ENCODE measurements at regions not wholly inside any gene's neighbourhood (a gene's known extent, or its start where the extent isn't known, plus 50 kb on each side); places are given as distances from the start of the nearest gene placed in this dataset.

DNA sequence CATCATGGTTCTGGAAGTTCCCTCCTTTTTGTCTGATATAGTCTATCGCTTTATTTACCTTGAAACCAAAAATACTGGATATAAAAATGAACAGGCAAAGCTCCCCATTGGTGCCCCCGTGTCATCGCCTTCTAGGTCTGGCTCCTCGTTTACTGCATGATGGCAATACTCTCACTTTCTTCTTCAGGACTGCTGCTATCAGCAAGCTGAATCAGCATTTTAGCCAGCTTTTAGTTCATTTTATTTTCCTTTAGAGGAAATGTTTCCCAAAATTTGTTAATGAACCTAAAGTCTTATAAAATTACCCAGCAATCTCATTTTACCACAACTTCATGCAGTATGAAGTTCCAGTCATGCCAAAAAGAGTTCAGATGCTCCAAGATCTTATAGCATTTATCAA, 80.5 kb downstream of the ZIC3 start:
- no peaks in the 10 kb centered on the region for H3K36me3 Mint-ChIP-seq (ENCODE audit: low read depth)
- no peaks in the 10 kb centered on the region for H3K9me3 Mint-ChIP-seq
- H3K4me1 Mint-ChIP-seq (ENCODE audit: low read depth), result no peaks in the 10 kb centered on the region
- H3K27ac Mint-ChIP-seq, result no peak overlapping the region
- H3K27me3 Mint-ChIP-seq (ENCODE audit: low read depth), result no peaks in the 10 kb centered on the region
- H3K4me3 Mint-ChIP-seq (ENCODE audit: low read depth), result no peak overlapping the region
- no peak for DNase-seq (ENCODE audit: low spot score)
- intact Hi-C loops (cut with micrococcal nuclease), result no loop called here

DNA sequence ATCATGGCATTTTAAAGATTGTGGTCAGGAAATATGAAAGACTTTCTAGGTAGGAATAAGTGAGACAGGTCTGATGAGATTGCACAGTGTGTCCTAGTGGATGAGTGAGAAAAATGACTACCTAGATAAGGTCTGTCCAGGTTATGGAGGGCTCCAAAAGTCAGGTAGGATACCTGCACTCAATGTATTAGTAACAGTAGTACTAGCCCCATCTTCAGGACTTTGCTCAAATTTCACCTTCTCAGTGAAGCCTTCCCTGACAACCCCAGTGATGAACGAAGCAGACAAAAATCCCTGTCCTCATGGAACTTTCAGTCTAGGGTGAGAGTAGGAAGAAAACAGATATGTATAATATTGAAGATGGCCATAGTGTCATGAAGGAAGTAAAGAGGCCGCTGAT, 85.7 kb downstream of the ZIC3 start:
- intact Hi-C loops (cut with micrococcal nuclease), result no loop called here
- Mint-ChIP-seq H3K27me3 (ENCODE audit: low read depth) (no peaks in the 10 kb centered on the region), H3K4me1 (ENCODE audit: low read depth) (no peaks in the 10 kb centered on the region), H3K36me3 (ENCODE audit: low read depth) (no peaks in the 10 kb centered on the region), H3K27ac (no peak overlapping the region), H3K9me3 (no peaks in the 10 kb centered on the region), H3K4me3 (ENCODE audit: low read depth) (no peak overlapping the region)
- DNase-seq (ENCODE audit: low spot score), result no peak

- H3K27me3 Mint-ChIP-seq (ENCODE audit: low read depth), result no peaks in the 10 kb centered on the region
- H3K9me3 Mint-ChIP-seq, result no peaks in the 10 kb centered on the region
- intact Hi-C loops (cut with micrococcal nuclease), result no loop called here
- H3K4me3 Mint-ChIP-seq (ENCODE audit: low read depth), result no peak overlapping the region
- no peak for DNase-seq (ENCODE audit: low spot score)
- H3K36me3 Mint-ChIP-seq (ENCODE audit: low read depth), result no peaks in the 10 kb centered on the region
- H3K27ac Mint-ChIP-seq, result no peak overlapping the region
- H3K4me1 Mint-ChIP-seq (ENCODE audit: low read depth), result no peaks in the 10 kb centered on the region
Observed at GRCh38 chrX:137652086-137652485, 86.2 kb downstream of the ZIC3 start.

GRCh38 chrX:137654481-137654880, 88.6 kb downstream of the ZIC3 start:
- no peaks in the 10 kb centered on the region for H3K9me3 Mint-ChIP-seq
- H3K4me1 Mint-ChIP-seq (ENCODE audit: low read depth), result no peaks in the 10 kb centered on the region
- intact Hi-C loops (cut with micrococcal nuclease), result no loop called here

GRCh38 chrX:137667776-137668175, 101.8 kb downstream of the ZIC3 start:
- Mint-ChIP-seq H3K27me3 (ENCODE audit: low read depth) (no peaks in the 10 kb centered on the region), H3K9me3 (no peaks in the 10 kb centered on the region)
- no peak for DNase-seq (ENCODE audit: low spot score)

More at GRCh38 chrX:137654481-137654880, 88.6 kb downstream of the ZIC3 start:
- DNase-seq (ENCODE audit: low spot score), result no peak
- no peaks in the 10 kb centered on the region for H3K36me3 Mint-ChIP-seq (ENCODE audit: low read depth)
- no peak overlapping the region for H3K27ac Mint-ChIP-seq
- no peaks in the 10 kb centered on the region for H3K27me3 Mint-ChIP-seq (ENCODE audit: low read depth)
- no peak overlapping the region for H3K4me3 Mint-ChIP-seq (ENCODE audit: low read depth)

DNA sequence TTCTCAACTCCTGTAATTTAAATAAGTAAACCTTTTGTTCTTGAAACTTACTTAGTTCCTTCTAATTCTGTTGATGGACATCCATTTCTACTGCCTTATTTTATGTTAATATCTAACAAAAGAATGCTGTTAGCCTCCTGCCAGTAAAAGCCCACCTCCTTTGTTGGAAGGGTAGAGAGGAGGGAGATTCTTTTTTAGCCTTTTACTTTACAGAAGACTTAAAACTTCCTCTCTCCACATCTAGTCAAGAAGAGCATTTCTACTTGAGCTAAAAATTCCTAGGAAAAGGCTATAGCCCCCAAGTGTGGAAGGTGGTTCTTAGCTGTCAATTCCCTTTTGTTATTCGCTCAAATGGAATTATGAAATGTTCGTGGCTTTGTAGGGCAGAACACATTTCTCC, 118.7 kb downstream of the ZIC3 start:
- Mint-ChIP-seq H3K27me3 (ENCODE audit: low read depth) (no peaks in the 10 kb centered on the region), H3K4me3 (ENCODE audit: low read depth) (no peak overlapping the region), H3K36me3 (ENCODE audit: low read depth) (no peaks in the 10 kb centered on the region), H3K9me3 (no peaks in the 10 kb centered on the region), H3K27ac (no peak overlapping the region), H3K4me1 (ENCODE audit: low read depth) (no peaks in the 10 kb centered on the region)
- intact Hi-C loops (cut with micrococcal nuclease), result no loop called here
- DNase-seq (ENCODE audit: low spot score), result no peak

More at GRCh38 chrX:137667776-137668175, 101.8 kb downstream of the ZIC3 start:
- Mint-ChIP-seq H3K27ac (no peak overlapping the region), H3K4me1 (ENCODE audit: low read depth) (no peaks in the 10 kb centered on the region), H3K36me3 (ENCODE audit: low read depth) (no peaks in the 10 kb centered on the region), H3K4me3 (ENCODE audit: low read depth) (no peak overlapping the region)
- intact Hi-C loops (cut with micrococcal nuclease), result no loop called here

DNA sequence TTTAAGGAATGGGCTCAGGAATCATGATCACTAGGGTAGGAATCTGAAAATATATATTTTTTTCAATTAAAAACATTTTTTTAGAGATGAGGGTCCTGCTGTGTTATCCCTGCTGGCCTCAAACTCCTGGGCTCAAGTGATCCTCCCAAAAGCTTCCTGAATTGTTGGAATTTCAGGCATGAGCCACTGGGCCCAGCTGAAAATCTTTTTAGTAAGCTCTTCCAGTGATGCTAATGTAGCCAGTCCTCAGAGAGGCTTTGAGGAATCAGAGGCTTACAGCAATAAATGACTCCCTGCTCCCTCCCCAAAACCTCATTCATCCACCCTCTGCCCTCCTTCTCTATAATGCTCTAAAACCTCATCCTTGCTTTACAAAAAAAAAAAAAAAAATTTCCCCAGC, 129.5 kb downstream of the ZIC3 start:
- Mint-ChIP-seq H3K27ac (no peak overlapping the region), H3K9me3 (no peaks in the 10 kb centered on the region), H3K36me3 (ENCODE audit: low read depth) (no peaks in the 10 kb centered on the region), H3K4me3 (ENCODE audit: low read depth) (no peak overlapping the region), H3K4me1 (ENCODE audit: low read depth) (no peaks in the 10 kb centered on the region), H3K27me3 (ENCODE audit: low read depth) (no peaks in the 10 kb centered on the region)
- DNase-seq (ENCODE audit: low spot score), result no peak
- intact Hi-C loops (cut with micrococcal nuclease), result no loop called here

DNA sequence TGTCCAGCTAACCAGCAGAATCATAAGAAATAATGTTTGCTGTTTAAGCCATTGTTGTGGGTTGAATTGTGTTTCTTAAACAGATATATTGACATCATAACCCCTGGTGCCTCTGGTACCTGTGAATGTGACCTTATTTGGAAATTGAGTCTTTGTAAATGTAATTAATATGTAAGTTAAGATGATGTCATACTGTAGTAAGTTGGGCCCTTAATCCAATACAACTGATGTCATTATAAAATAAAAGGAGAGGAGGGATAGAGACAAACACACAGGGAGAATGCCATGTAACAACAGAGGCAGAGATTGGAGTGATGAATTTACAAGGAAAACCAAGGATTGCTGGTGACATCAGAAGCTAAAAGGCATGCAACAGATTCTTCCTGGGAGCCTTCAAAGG, 141.4 kb downstream of the ZIC3 start:
- no peak overlapping the region for H3K4me3 Mint-ChIP-seq (ENCODE audit: low read depth)
- DNase-seq (ENCODE audit: low spot score), result no peak
- no peaks in the 10 kb centered on the region for H3K36me3 Mint-ChIP-seq (ENCODE audit: low read depth)
- no peaks in the 10 kb centered on the region for H3K27me3 Mint-ChIP-seq (ENCODE audit: low read depth)
- H3K27ac Mint-ChIP-seq, result no peak overlapping the region
- no peaks in the 10 kb centered on the region for H3K4me1 Mint-ChIP-seq (ENCODE audit: low read depth)
- intact Hi-C loops (cut with micrococcal nuclease), result no loop called here
- no peaks in the 10 kb centered on the region for H3K9me3 Mint-ChIP-seq

DNA sequence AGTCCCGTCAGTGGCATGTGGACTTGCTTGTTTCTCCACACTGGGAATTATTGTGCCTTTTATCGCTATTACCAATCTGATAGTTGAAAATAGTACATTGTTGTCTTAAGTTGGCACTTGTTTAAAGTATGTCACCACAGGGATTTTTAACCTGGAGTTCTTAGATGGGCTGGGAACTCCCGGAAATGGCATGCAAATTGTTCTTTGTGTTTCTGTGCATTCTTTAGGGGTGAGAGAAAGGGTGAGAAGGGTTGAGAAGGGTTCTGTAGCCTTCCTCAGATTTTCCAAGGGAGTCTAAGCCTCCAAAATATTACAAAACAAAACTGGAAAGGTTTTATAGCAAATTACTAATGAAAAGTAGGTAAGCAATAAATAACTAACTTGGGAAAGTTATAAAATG, 176.9 kb downstream of the ZIC3 start:
- no peak overlapping the region for H3K27ac Mint-ChIP-seq
- intact Hi-C loops (cut with micrococcal nuclease), result no loop called here
- H3K4me3 Mint-ChIP-seq (ENCODE audit: low read depth), result no peak overlapping the region

DNA sequence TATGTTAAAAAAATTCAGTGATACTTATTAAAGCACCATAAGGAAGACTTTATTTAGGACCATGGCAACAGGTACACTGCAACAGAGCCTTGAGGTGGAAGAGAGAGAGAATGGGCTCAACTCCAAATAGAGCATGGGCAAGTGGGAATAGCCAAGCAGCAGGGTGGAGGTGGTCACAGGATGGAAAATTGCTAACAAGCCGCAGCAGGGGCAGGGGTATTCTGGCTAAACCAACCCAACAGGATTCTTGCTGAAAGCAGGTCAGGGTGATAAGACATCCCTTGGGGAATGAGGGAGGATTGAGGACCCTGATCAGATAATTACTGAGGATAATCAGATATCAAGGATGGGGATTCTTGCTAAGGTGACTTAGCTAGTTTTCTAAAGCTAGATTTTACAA, 177.5 kb downstream of the ZIC3 start:
- no peak for DNase-seq (ENCODE audit: low spot score)
- no peaks in the 10 kb centered on the region for H3K27me3 Mint-ChIP-seq (ENCODE audit: low read depth)
- no peaks in the 10 kb centered on the region for H3K4me1 Mint-ChIP-seq (ENCODE audit: low read depth)
- H3K27ac Mint-ChIP-seq, result no peak overlapping the region
- no peak overlapping the region for H3K4me3 Mint-ChIP-seq (ENCODE audit: low read depth)
- H3K9me3 Mint-ChIP-seq, result no peaks in the 10 kb centered on the region
- intact Hi-C loops (cut with micrococcal nuclease), result no loop called here
- H3K36me3 Mint-ChIP-seq (ENCODE audit: low read depth), result no peaks in the 10 kb centered on the region

More for the DNA sequence above, 176.9 kb downstream of the ZIC3 start:
- no peak for DNase-seq (ENCODE audit: low spot score)
- no peaks in the 10 kb centered on the region for H3K9me3 Mint-ChIP-seq
- no peaks in the 10 kb centered on the region for H3K36me3 Mint-ChIP-seq (ENCODE audit: low read depth)
- H3K27me3 Mint-ChIP-seq (ENCODE audit: low read depth), result no peaks in the 10 kb centered on the region
- H3K4me1 Mint-ChIP-seq (ENCODE audit: low read depth), result no peaks in the 10 kb centered on the region

GRCh38 chrX:137746289-137746688, 180.4 kb downstream of the ZIC3 start:
- Mint-ChIP-seq H3K27ac (no peak overlapping the region), H3K36me3 (ENCODE audit: low read depth) (no peaks in the 10 kb centered on the region), H3K4me3 (ENCODE audit: low read depth) (no peak overlapping the region), H3K9me3 (no peaks in the 10 kb centered on the region), H3K27me3 (ENCODE audit: low read depth) (no peaks in the 10 kb centered on the region), H3K4me1 (ENCODE audit: low read depth) (no peaks in the 10 kb centered on the region)
- intact Hi-C loops (cut with micrococcal nuclease), result no loop called here
- no peak for DNase-seq (ENCODE audit: low spot score)

DNA sequence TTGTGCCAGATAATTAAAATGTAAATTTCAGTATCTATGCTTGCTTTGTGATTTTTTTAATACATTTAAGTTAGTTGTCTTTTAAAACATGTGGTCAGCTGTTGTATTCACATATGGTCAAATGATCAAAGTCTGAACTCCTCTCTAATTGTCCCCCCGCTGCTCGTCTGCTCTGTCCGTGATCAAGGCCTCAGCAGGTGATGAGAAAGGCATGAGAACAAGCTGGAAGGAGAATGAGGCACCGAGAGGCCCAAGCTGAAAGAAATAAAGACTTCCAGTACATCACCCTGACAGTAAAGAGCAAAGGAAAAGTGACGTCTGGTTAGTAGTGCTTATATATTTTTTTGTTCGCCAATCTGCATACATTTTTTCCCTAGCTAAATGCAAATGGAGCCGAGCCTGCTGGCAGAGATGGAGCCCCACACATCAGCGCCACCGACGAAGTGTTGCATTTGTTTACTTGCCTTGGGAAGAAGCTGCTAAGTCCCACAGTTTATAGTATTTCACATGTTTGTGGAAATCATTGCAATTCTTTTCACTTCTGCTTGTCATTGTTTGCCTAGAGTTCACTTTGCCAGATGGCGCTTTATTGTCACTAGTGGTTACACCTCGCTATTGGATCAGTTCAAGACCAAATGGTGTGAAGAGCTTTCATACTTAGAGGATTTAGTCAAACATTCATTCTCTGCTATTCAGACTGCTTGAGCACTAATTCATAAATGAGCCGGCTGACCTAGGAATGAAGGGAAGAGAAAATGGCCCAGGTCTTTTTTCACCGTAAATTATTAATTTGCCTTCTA, 181.5 kb downstream of the ZIC3 start:
- Mint-ChIP-seq H3K36me3 (ENCODE audit: low read depth) (no peaks in the 10 kb centered on the region), H3K27ac (no peak overlapping the region), H3K27me3 (ENCODE audit: low read depth) (no peaks in the 10 kb centered on the region), H3K9me3 (no peaks in the 10 kb centered on the region), H3K4me1 (ENCODE audit: low read depth) (no peaks in the 10 kb centered on the region), H3K4me3 (ENCODE audit: low read depth) (no peak overlapping the region)
- DNase-seq (ENCODE audit: low spot score), result no peak
- intact Hi-C loops (cut with micrococcal nuclease), result no loop called here

DNA sequence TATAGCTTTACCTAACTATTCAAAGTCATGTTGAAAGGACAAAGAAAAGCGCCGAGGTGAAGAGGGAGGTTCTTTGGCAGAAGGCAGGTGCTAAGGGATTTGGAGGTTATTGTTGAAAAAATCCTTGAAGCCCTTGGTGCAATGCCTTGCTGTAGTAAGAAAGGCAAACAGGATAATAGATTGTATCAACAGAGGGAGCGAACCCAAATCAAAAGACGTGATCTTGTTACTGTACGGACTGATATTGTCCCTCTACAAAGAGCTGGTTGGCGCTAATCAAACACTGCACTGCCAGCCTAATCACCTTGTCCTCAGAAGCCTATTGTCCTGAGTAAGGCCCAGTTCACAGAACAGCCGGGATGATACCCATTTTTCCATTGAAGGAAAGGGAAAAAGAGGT, 182.9 kb downstream of the ZIC3 start:
- H3K9me3 Mint-ChIP-seq, result no peaks in the 10 kb centered on the region
- no peak overlapping the region for H3K27ac Mint-ChIP-seq
- H3K27me3 Mint-ChIP-seq (ENCODE audit: low read depth), result no peaks in the 10 kb centered on the region
- H3K36me3 Mint-ChIP-seq (ENCODE audit: low read depth), result no peaks in the 10 kb centered on the region
- H3K4me1 Mint-ChIP-seq (ENCODE audit: low read depth), result no peaks in the 10 kb centered on the region
- DNase-seq (ENCODE audit: low spot score), result no peak
- intact Hi-C loops (cut with micrococcal nuclease), result no loop called here
- no peak overlapping the region for H3K4me3 Mint-ChIP-seq (ENCODE audit: low read depth)

- Mint-ChIP-seq H3K36me3 (ENCODE audit: low read depth) (no peaks in the 10 kb centered on the region), H3K27ac (no peak overlapping the region), H3K9me3 (no peaks in the 10 kb centered on the region), H3K27me3 (ENCODE audit: low read depth) (no peaks in the 10 kb centered on the region), H3K4me1 (ENCODE audit: low read depth) (no peaks in the 10 kb centered on the region), H3K4me3 (ENCODE audit: low read depth) (no peak overlapping the region)
- intact Hi-C loops (cut with micrococcal nuclease), result no loop called here
- DNase-seq (ENCODE audit: low spot score), result no peak
Observed at GRCh38 chrX:137749246-137749645, 183.3 kb downstream of the ZIC3 start.
